HepG2 (cell line): ENCODE measurements at regions not wholly inside any gene's neighbourhood (a gene's known extent, or its start where the extent isn't known, plus 50 kb on each side); places are given as distances from the start of the nearest gene placed in this dataset.

Experiments
- DPF2 ChIP-seq: sonication (generic); formaldehyde crosslinking; IDR thresholded peaks from 2 replicates; pipeline ENCODE4 v1.4.0; 2020; ENCODE audit warnings: mild to moderate bottlenecking, low read depth, missing genetic modification reagents, borderline replicate concordance
- FOXJ3 ChIP-seq: sonication (generic); formaldehyde crosslinking; IDR thresholded peaks from 2 replicates; pipeline ENCODE4 v1.4.0; 2020; ENCODE audit warnings: missing genetic modification reagents, mild to moderate bottlenecking, borderline replicate concordance
- FOXO1 ChIP-seq: sonication (generic); formaldehyde crosslinking; IDR thresholded peaks from 2 replicates; pipeline ENCODE4 v1.4.0; 2020; ENCODE audit warnings: missing genetic modification reagents
- HCFC1 ChIP-seq: fragments of 150-350 bp; IDR thresholded peaks from 2 replicates; pipeline ENCODE4 v1.6.1; 2014; ENCODE audit warnings: low read depth, low read length
- IRX3 ChIP-seq: sonication (generic); formaldehyde crosslinking; IDR thresholded peaks from 2 replicates; pipeline ENCODE4 v1.8.1; 2023; ENCODE audit warnings: mild to moderate bottlenecking, low read depth, missing genetic modification reagents, borderline replicate concordance
- KAT8 ChIP-seq: IDR thresholded peaks from 2 replicates; pipeline ENCODE4 v1.6.1; 2016; ENCODE audit warnings: missing genetic modification reagents, missing compliant biosample characterization
- MTA1 ChIP-seq: sonication (generic); formaldehyde crosslinking; IDR thresholded peaks from 2 replicates; pipeline ENCODE4 v1.4.0; 2020; ENCODE audit warnings: missing genetic modification reagents, mild to moderate bottlenecking, borderline replicate concordance
- MTF2 ChIP-seq: sonication (generic); formaldehyde crosslinking; IDR thresholded peaks from 2 replicates; pipeline ENCODE4 v1.5.0; 2020; ENCODE audit warnings: missing genetic modification reagents, borderline replicate concordance
- NR3C1 ChIP-seq: sonication (generic); formaldehyde crosslinking; IDR thresholded peaks from 2 replicates; pipeline ENCODE4 v1.4.0; 2020; ENCODE audit warnings: missing genetic modification reagents
- SMAD9 ChIP-seq: sonication (generic); formaldehyde crosslinking; IDR thresholded peaks from 2 replicates; pipeline ENCODE4 v1.5.1; 2020; ENCODE audit warnings: mild to moderate bottlenecking, missing genetic modification reagents
- ZNF572 ChIP-seq: sonication (generic); formaldehyde crosslinking; IDR thresholded peaks from 2 replicates; pipeline ENCODE4 v1.5.1; 2020; ENCODE audit warnings: mild to moderate bottlenecking, missing genetic modification reagents
- ZNF709 ChIP-seq: sonication (generic); formaldehyde crosslinking; IDR thresholded peaks from 2 replicates; pipeline ENCODE4 v1.5.0; 2020; ENCODE audit warnings: mild to moderate bottlenecking, missing genetic modification reagents
- ZNF775 ChIP-seq: sonication (generic); formaldehyde crosslinking; IDR thresholded peaks from 2 replicates; pipeline ENCODE4 v1.4.0; 2020; ENCODE audit warnings: missing genetic modification reagents, mild to moderate bottlenecking, moderate library complexity, borderline replicate concordance
- TF ChIP-seq, protein P1 (sequence below): sonication (generic); formaldehyde crosslinking; IDR thresholded peaks from 2 replicates; pipeline ENCODE4 v1.4.0; 2020; ENCODE audit warnings: missing genetic modification reagents, borderline replicate concordance
- TF ChIP-seq, protein P2 (sequence below): sonication (generic); formaldehyde crosslinking; IDR thresholded peaks from 2 replicates; pipeline ENCODE4 v1.4.0; 2020; ENCODE audit warnings: mild to moderate bottlenecking, missing genetic modification reagents
- TF ChIP-seq, protein P3 (sequence below): IDR thresholded peaks from 2 replicates; pipeline ENCODE4 v1.6.1; 2018; ENCODE audit warnings: missing genetic modification reagents
- TF ChIP-seq, protein P4 (sequence below): sonication (generic); formaldehyde crosslinking; IDR thresholded peaks from 2 replicates; pipeline ENCODE4 v1.5.0; 2020; ENCODE audit warnings: missing genetic modification reagents, mild to moderate bottlenecking, borderline replicate concordance
- TF ChIP-seq, protein P5 (sequence below): sonication (generic); formaldehyde crosslinking; conservative IDR thresholded peaks from 2 replicates; pipeline ENCODE4 v1.4.0; 2020; ENCODE audit warnings: missing genetic modification reagents
- TF ChIP-seq, protein P6 (sequence below): IDR thresholded peaks from 2 replicates; pipeline ENCODE4 v1.6.1; 2016; ENCODE audit warnings: mild to moderate bottlenecking

DNA sequence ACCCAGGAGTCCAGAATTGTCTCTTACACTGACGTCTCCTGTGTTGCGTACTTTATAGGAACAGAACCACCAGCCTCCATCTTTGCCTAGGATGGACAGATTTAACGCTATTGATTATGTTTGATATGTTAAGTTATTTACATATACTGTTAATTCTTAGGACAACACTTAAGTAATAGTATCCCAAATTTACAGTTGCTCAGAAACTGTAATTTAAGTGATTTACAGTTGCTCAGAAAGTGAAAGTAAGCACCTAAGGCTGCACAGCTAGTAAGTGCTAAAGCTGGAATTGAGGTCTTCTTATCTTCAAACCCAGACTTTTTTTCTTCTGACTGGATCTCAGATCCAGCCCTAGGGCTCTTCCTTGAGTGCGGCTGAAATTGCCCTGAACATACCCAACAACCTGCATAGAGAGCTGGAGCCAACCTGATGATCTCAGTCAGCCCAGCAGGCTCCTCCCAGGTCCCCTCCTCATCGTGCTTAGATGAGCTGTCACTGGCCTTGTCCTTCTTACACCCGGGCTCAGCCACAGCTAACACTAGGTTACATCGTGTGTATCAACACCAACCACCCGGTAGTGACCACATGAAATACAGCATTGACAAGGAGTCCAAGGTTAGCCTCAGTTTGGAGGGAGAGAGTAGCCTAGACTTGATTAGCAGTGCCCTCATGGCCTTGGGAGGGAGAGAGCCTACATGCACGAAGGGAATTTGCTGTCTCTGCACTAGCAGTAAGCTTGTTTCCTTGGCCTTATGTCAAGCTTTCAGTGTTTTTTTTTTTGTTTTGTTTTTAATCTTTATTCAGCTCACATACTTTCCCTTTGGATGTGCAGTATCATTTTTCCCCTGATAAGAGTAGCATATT is 111.1 kb upstream of the ARHGAP5 start (continued):
- TF ChIP-seq, protein P1, sequence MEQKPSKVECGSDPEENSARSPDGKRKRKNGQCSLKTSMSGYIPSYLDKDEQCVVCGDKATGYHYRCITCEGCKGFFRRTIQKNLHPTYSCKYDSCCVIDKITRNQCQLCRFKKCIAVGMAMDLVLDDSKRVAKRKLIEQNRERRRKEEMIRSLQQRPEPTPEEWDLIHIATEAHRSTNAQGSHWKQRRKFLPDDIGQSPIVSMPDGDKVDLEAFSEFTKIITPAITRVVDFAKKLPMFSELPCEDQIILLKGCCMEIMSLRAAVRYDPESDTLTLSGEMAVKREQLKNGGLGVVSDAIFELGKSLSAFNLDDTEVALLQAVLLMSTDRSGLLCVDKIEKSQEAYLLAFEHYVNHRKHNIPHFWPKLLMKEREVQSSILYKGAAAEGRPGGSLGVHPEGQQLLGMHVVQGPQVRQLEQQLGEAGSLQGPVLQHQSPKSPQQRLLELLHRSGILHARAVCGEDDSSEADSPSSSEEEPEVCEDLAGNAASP (CRISPR knock-in tag): peak; percentile 89; the same call in 1 of the 2 replicates
- TF ChIP-seq, protein P2, sequence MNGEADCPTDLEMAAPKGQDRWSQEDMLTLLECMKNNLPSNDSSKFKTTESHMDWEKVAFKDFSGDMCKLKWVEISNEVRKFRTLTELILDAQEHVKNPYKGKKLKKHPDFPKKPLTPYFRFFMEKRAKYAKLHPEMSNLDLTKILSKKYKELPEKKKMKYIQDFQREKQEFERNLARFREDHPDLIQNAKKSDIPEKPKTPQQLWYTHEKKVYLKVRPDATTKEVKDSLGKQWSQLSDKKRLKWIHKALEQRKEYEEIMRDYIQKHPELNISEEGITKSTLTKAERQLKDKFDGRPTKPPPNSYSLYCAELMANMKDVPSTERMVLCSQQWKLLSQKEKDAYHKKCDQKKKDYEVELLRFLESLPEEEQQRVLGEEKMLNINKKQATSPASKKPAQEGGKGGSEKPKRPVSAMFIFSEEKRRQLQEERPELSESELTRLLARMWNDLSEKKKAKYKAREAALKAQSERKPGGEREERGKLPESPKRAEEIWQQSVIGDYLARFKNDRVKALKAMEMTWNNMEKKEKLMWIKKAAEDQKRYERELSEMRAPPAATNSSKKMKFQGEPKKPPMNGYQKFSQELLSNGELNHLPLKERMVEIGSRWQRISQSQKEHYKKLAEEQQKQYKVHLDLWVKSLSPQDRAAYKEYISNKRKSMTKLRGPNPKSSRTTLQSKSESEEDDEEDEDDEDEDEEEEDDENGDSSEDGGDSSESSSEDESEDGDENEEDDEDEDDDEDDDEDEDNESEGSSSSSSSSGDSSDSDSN: peak; percentile 44
- TF ChIP-seq FOXO1 (CRISPR knock-in tag) (peak; percentile 94), NR3C1 (CRISPR knock-in tag) (no peak), DPF2 (peak; percentile 32; the same call in 1 of the 2 replicates), HCFC1 (no peak), KAT8 (CRISPR knock-in tag) (peak; percentile 70), ZNF709 (CRISPR knock-in tag) (peak; percentile 65), MTA1 (CRISPR knock-in tag) (no peak), MTF2 (CRISPR knock-in tag) (no peak), FOXJ3 (CRISPR knock-in tag) (peak; percentile 84), IRX3 (CRISPR knock-in tag) (no peak), ZNF775 (CRISPR knock-in tag) (no peak), ZNF572 (CRISPR knock-in tag) (no peak), SMAD9 (CRISPR knock-in tag) (no peak)
- TF ChIP-seq, protein P3, sequence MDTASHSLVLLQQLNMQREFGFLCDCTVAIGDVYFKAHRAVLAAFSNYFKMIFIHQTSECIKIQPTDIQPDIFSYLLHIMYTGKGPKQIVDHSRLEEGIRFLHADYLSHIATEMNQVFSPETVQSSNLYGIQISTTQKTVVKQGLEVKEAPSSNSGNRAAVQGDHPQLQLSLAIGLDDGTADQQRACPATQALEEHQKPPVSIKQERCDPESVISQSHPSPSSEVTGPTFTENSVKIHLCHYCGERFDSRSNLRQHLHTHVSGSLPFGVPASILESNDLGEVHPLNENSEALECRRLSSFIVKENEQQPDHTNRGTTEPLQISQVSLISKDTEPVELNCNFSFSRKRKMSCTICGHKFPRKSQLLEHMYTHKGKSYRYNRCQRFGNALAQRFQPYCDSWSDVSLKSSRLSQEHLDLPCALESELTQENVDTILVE: peak; percentile 83
- TF ChIP-seq, protein P4, sequence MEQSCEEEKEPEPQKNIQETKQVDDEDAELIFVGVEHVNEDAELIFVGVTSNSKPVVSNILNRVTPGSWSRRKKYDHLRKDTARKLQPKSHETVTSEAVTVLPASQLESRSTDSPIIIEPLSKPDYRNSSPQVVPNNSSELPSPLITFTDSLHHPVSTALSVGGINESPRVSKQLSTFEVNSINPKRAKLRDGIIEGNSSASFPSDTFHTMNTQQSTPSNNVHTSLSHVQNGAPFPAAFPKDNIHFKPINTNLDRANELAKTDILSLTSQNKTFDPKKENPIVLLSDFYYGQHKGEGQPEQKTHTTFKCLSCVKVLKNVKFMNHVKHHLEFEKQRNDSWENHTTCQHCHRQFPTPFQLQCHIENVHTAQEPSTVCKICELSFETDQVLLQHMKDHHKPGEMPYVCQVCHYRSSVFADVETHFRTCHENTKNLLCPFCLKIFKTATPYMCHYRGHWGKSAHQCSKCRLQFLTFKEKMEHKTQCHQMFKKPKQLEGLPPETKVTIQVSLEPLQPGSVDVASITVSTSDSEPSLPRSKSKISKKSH (CRISPR knock-in tag): no peak
- TF ChIP-seq, protein P5, sequence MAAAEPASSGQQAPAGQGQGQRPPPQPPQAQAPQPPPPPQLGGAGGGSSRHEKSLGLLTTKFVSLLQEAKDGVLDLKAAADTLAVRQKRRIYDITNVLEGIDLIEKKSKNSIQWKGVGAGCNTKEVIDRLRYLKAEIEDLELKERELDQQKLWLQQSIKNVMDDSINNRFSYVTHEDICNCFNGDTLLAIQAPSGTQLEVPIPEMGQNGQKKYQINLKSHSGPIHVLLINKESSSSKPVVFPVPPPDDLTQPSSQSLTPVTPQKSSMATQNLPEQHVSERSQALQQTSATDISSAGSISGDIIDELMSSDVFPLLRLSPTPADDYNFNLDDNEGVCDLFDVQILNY: 0 out of 2 replicates have a peak, but pooled peaks have one; percentile 56
- TF ChIP-seq, protein P6, sequence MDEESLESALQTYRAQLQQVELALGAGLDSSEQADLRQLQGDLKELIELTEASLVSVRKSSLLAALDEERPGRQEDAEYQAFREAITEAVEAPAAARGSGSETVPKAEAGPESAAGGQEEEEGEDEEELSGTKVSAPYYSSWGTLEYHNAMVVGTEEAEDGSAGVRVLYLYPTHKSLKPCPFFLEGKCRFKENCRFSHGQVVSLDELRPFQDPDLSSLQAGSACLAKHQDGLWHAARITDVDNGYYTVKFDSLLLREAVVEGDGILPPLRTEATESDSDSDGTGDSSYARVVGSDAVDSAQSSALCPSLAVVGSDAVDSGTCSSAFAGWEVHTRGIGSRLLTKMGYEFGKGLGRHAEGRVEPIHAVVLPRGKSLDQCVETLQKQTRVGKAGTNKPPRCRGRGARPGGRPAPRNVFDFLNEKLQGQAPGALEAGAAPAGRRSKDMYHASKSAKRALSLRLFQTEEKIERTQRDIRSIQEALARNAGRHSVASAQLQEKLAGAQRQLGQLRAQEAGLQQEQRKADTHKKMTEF (CRISPR knock-in tag): peak; percentile 95
